DMS153 treated with DMSO at 0.1 percent for 48 hours (cell line): ENCODE measurements at regions not wholly inside any gene's neighbourhood (a gene's known extent, or its start where the extent isn't known, plus 50 kb on each side); places are given as distances from the start of the nearest gene placed in this dataset.

Experiments
- DNase-seq: peaks from one replicate; lab custom pipeline; 2025; ENCODE audit not compliant: unreplicated experiment; lab: John Stamatoyannopoulos, UW

- no peak for DNase-seq
Observed at GRCh38 chr18:39909706-39910105, 2045.3 kb upstream of the PIK3C3 start.

- no peak for DNase-seq
Observed at GRCh38 chr18:39886136-39886535, 2068.9 kb upstream of the PIK3C3 start.

GRCh38 chr18:39872651-39873050, 2082.4 kb upstream of the PIK3C3 start:
- no peak for DNase-seq

- DNase-seq = no peak
Observed at GRCh38 chr18:39871961-39872360, 2083.1 kb upstream of the PIK3C3 start.

DNA sequence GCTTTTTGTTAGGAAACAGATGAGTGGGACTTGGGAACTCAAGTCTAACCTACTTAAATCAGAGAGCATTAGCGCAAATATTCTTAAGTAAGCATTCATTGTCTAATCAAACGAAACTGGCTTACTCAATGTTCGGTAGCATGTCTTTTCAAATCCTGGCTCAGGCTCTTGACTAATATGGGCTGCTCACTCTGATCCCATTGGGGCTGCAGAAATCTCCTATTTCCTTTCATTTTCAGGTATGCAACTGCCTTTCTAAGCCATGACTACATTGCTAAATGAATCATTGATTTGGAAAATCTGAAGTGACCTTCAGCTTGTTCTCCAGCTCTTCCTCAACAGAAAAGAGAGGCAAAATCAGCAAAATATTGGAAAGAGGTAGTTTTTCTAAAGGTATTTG, 2084.4 kb upstream of the PIK3C3 start:
- no peak for DNase-seq

DNA sequence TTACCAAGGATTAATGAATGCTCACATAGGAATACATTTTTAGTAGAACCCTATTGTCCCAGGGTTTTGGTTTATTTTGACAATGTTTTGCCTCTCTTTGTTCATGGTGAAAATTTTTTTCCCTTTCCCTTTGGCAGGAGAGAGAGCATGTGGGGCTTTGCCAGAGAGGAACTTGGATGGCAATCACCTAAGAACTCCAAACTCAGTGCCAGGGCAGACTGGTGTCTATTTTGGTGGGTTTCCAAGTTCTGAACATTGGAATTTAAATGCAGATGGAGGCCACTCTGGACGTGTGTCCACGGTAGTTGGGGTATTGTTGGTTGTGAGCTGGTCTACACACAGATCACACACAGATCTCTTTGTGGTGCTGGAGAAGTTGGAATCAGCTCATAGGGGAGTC, 2091.1 kb upstream of the PIK3C3 start:
- DNase-seq = no peak

GRCh38 chr18:39862341-39862740, 2092.7 kb upstream of the PIK3C3 start:
- DNase-seq = no peak

- no peak for DNase-seq
Observed at GRCh38 chr18:39854291-39854690, 2100.7 kb upstream of the PIK3C3 start.

DNA sequence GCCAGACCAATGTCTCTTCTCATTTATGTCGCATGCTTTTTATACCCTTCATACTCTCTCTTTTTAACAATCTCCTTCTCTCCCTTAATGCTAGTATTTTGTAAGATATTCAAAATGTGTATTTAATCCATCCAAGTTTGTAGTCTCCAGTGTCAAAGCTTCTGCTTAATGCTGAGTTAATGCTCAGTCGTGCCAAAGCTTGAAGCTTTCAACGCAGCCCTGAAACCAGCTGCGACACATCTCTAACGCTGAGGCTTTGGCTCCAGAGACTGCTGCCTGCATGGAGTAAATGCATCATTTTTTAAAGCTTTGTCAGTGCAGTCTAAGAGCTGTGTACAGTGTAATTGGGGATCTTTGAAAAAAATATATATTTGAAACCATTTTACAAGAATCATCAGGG, 2108.8 kb upstream of the PIK3C3 start:
- DNase-seq = no peak

DNA sequence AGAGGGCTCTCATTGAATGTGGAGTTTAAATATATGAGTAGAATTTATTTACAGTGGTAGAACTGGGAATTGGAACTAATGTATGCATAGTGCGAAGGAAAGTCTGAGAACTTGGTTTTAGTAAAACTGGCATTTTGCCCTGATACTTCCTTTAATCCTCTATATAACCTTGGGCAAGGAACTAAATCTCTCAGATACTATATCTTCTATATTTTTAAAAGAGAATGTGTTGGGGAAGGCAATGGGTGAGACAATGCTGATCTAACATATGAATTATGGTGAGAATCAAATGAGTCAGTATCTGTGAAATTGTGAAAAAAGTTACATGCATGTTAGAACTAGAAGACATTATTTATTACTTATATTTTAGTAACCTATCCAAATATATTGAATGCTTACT, 2109.4 kb upstream of the PIK3C3 start:
- DNase-seq = no peak

DNA sequence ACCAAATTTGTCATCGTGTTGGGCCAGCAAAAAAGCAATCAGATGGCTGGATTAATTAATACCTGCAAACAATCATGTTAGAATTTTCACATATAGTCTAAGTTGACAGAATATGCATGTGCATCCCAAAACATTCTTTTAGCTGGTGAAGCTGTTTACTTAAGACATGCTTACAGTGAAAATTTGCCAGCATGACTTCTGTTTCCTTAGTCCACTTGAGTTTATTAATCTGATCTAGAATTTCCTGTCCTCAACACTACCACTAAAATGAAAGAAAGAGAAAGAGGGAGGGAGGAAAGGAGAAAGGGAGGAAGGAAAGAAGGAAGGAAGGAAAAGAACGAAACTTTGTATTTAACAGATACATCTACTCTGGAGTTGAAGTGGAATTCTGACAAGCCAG, 2109.9 kb upstream of the PIK3C3 start:
- no peak for DNase-seq

GRCh38 chr18:39843546-39843945, 2111.5 kb upstream of the PIK3C3 start:
- no peak for DNase-seq

GRCh38 chr18:39842366-39842914, 2112.6 kb upstream of the PIK3C3 start:
- DNase-seq = no peak

DNA sequence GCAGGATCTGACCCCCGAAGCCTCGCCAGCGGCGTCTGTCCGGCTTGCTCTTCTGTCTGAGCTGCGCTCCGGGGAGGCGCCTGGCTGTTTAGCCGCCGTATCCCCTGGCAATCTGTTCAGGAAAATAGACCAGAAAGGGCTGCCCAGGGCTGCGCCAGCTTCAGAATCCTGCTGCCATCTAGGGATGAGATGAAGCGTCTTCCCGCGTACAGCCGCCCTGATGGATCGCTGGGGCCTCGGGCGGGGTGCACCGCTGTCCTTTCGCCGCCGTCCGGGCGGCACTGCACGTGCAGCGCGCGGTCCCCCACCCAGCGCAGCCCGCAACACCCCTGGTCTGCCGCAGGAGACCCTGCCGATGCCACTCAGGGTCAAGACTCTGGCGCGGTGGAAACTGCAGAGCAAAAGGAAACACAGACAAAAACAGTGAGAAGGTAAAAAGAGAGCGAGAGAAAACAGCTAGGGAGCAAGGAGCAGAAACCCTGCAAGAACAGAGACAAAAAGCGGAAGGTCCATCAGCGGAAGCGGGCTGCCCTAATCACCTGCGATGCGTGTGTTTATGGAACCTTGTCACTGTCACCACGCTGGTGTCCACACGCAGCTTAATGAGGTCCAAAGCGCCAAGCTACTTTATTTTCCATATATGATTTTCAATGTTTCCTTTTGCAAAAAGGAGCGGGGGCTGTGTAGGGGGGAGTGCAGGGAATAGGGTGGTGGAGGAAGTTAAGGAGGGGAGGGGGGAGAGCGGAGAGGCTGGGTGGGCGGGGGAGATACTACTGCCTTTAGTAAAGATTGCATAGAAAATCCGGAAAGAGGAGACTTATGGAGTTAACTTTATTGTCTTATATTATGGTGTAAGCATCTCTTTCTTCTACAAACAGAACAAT, 2113.3 kb upstream of the PIK3C3 start:
- peak; percentile 86 for DNase-seq

DNA sequence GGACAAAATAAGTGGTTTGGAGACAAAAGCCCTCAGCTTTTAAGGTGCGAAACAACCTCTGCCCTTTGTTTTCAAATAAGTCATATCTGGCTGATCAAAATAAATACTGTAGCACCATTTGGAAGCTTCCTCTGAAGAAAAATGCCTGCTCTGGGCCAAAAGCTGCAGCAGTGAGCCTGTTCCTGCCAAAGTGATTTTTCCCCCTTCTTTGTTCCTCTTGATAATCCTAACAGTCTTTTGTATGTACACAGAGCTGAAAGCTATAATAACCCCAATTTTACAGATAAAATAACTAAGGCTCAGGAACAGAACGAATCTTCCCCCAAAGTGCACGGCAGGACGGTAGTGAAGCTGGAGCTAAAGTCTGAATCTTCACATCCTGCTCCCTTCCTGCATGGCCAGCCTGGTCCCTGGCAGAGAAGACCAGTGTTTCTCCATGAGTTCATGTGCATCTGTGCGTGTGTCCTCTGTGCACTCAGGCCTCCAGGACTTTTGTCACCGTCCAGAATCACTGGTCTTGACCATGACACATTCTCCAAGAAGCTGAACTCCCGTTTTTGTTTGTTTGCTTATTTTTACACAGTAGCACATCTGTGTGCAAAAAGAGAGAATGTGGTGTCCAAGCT, 2114.1 kb upstream of the PIK3C3 start:
- no peak for DNase-seq

DNA sequence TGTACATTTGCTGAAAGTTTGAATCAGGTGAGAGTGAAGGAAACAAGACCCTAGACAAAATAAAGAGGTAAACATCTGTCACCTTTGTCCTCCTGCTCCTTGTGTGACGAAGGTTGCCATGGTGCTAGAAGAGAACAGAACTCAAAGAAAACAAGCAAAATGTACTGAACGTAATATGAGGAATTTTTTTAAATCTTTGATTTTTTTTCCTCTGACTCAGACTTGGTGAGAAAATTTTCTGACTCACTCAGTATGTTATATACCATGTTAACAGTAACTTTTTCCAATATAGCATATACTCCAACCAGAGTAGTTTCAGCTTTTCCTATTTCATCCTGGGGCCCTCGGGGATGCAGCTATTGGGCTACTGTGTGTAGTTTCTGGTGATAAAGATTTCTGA, 2114.6 kb upstream of the PIK3C3 start:
- DNase-seq = no peak

DNA sequence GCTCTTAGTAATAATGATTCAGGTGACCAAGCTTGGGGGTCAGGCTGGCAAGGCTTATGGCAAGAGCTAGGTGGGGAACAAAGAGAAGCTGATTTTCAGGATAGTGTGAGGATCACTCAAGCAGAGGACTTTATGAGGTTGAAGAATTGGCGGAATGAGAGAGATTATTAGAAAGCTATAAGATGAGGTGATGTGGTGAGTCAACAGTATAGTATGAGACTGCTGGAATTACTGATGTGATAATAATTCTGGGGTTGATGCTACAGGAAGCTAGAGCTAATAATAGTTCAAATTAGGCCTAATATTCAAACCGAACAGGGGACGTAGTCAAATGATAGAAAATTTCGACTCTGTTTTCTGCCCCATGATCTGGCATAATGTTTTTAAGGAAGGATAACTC, 2115.3 kb upstream of the PIK3C3 start:
- no peak for DNase-seq

GRCh38 chr18:39838831-39839230, 2116.2 kb upstream of the PIK3C3 start:
- no peak for DNase-seq

GRCh38 chr18:39835303-39836030, 2119.6 kb upstream of the PIK3C3 start:
- DNase-seq = no peak

- DNase-seq = no peak
Observed at GRCh38 chr18:39834636-39835035, 2120.4 kb upstream of the PIK3C3 start.

- no peak for DNase-seq
Observed at GRCh38 chr18:39825485-39826150, 2129.4 kb upstream of the PIK3C3 start.
